WTC11 (cell line): ENCODE measurements at regions not wholly inside any gene's neighbourhood (a gene's known extent, or its start where the extent isn't known, plus 50 kb on each side); places are given as distances from the start of the nearest gene placed in this dataset.

Experiments
- CTCF ChIP-seq: fragments of 200-600 bp; IDR thresholded peaks from 2 replicates; pipeline ENCODE4 v1.8.0; 2022; ENCODE audit warnings: antibody characterized with exemption
- E2F5 ChIP-seq: sonication (generic); formaldehyde crosslinking; IDR thresholded peaks from 2 replicates; pipeline ENCODE4 v1.8.1; 2022; ENCODE audit warnings: mild to moderate bottlenecking, moderate library complexity, missing genetic modification reagents
- ELF4 ChIP-seq: sonication (generic); formaldehyde crosslinking; IDR thresholded peaks from 2 replicates; pipeline ENCODE4 v1.8.1; 2022; ENCODE audit warnings: low read depth, mild to moderate bottlenecking, moderate library complexity, missing genetic modification reagents
- ESRRA ChIP-seq: sonication (generic); formaldehyde crosslinking; IDR thresholded peaks from 2 replicates; pipeline ENCODE4 v1.8.1; 2022; ENCODE audit warnings: mild to moderate bottlenecking, missing genetic modification reagents, borderline replicate concordance
- FOXJ3 ChIP-seq: sonication (generic); formaldehyde crosslinking; IDR thresholded peaks from 2 replicates; pipeline ENCODE4 v1.9.0; 2021; ENCODE audit warnings: missing genetic modification reagents, mild to moderate bottlenecking, borderline replicate concordance
- IRF1 ChIP-seq: sonication (generic); formaldehyde crosslinking; IDR thresholded peaks from 2 replicates; pipeline ENCODE4 v1.8.0; 2023; ENCODE audit warnings: missing genetic modification reagents
- KAT7 ChIP-seq: sonication (generic); formaldehyde crosslinking; IDR thresholded peaks from 2 replicates; pipeline ENCODE4 v1.8.1; 2023; ENCODE audit warnings: missing genetic modification reagents, mild to moderate bottlenecking, borderline replicate concordance
- NFATC4 ChIP-seq: fragments of 250-450 bp; sonication (Bioruptor Pico); IDR thresholded peaks from 2 replicates; pipeline ENCODE4 v1.9.0; 2021; ENCODE audit warnings: mild to moderate bottlenecking
- ZNF281 ChIP-seq: sonication (generic); formaldehyde crosslinking; IDR thresholded peaks from 2 replicates; pipeline ENCODE4 v1.8.0; 2023; ENCODE audit warnings: mild to moderate bottlenecking, missing genetic modification reagents
- ZNF423 ChIP-seq: fragments of 250-450 bp; sonication (Bioruptor Pico); IDR thresholded peaks from 2 replicates; pipeline ENCODE4 v2.1.2; 2022; ENCODE audit warnings: mild to moderate bottlenecking, moderate library complexity

GRCh38 chr2:239876948-239877289, 148.2 kb downstream of the NDUFA10 start:
- TF ChIP-seq CTCF = no peak
- no peak for TF ChIP-seq ZNF281 (CRISPR knock-in tag)
- TF ChIP-seq ELF4 = no peak
- no peak for TF ChIP-seq ESRRA (CRISPR knock-in tag)
- TF ChIP-seq E2F5 (CRISPR knock-in tag) = no peak
- TF ChIP-seq ZNF423 = no peak
- TF ChIP-seq KAT7 (CRISPR knock-in tag) = no peak
- no peak for TF ChIP-seq NFATC4 (CRISPR knock-in tag)
- TF ChIP-seq IRF1 (CRISPR knock-in tag) = no peak
- TF ChIP-seq FOXJ3 (CRISPR knock-in tag) = no peak
